OCI-LY3 (cell line): ENCODE measurements at regions not wholly inside any gene's neighbourhood (a gene's known extent, or its start where the extent isn't known, plus 50 kb on each side); places are given as distances from the start of the nearest gene placed in this dataset.

Experiments
- EZH2phosphoT487 ChIP-seq: fragments of 200-600 bp; shearing (Covaris generic); IDR thresholded peaks from 2 replicates; pipeline ENCODE4 v1.6.1; 2018; ENCODE audit warnings: antibody characterized with exemption, mixed run types, low read depth
- TF ChIP-seq, protein P1 (sequence below): fragments of 200-600, 300-600 bp; sonication (generic); IDR thresholded peaks from 2 replicates; pipeline ENCODE4 v1.5.1; 2014; ENCODE audit warnings: antibody characterized with exemption, low read length, low read depth

DNA sequence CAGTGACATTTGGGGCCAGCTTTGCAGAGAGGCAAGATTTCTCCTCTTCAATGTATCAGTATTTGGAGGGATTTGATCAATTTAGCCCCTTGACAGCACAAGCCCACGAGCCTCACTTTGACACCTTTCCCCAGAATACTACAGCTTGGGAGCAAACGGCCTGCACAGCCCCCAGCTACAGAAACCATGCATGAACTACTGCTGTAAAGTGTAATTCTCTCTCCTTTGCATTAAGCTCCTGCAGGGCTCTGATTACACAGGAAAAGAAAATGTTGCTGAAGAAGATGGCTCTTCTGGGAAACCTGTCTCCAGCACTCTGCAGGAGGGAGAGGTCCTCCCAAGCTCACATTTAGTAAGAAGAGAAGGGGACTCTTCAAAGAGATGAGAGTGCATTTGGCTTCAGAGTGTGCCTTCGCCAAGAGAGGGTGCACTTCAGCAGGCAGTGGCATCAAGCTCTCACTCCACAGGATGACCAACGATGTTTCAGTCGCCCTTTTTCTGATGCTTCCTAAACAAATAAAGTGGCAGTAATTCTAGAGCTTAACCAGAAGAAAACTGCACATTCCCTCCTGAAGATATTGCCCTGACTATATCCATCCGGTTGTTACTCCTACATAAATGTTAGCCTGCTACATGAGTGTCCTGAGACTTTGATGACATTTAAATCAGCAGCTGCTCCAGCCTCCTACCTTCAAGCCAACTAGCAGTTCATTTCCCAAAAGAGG is 272.2 kb downstream of the AUH start:
- TF ChIP-seq, protein P1, sequence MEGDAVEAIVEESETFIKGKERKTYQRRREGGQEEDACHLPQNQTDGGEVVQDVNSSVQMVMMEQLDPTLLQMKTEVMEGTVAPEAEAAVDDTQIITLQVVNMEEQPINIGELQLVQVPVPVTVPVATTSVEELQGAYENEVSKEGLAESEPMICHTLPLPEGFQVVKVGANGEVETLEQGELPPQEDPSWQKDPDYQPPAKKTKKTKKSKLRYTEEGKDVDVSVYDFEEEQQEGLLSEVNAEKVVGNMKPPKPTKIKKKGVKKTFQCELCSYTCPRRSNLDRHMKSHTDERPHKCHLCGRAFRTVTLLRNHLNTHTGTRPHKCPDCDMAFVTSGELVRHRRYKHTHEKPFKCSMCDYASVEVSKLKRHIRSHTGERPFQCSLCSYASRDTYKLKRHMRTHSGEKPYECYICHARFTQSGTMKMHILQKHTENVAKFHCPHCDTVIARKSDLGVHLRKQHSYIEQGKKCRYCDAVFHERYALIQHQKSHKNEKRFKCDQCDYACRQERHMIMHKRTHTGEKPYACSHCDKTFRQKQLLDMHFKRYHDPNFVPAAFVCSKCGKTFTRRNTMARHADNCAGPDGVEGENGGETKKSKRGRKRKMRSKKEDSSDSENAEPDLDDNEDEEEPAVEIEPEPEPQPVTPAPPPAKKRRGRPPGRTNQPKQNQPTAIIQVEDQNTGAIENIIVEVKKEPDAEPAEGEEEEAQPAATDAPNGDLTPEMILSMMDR, result peak; percentile 49
- TF ChIP-seq EZH2phosphoT487, result no peak
